Cardiac fibroblast (primary cell): ENCODE measurements at regions not wholly inside any gene's neighbourhood (a gene's known extent, or its start where the extent isn't known, plus 50 kb on each side); places are given as distances from the start of the nearest gene placed in this dataset.

Source experiments
- DNase-seq, 2 donors: peaks; one replicate each; pipeline versions ENCODE4 v3.0.0 to v3.0.0-alpha.2; 2010; ENCODE audit warnings: low read depth in 2 of 2
- H3K4me3 ChIP-seq, 2 donors: replicated peaks in 1 of 2; 1 replicate in 1 of 2; 2 replicates in 1 of 2; pipeline ENCODE4 v1.5.1; 2011; ENCODE audit warnings: low read depth in 2 of 2, low read length in 2 of 2, mild to moderate bottlenecking in 2 of 2, moderate library complexity in 1 of 2
- CTCF ChIP-seq: IDR thresholded peaks from one replicate; pipeline ENCODE4 v1.5.1; 2011; ENCODE audit warnings: low read depth, mild to moderate bottlenecking, low read length, inconsistent platforms

GRCh38 chr1:4408380-4408779, 246.0 kb upstream of the AJAP1 start:
- no peak for DNase-seq
- TF ChIP-seq CTCF: no peak
- no peak overlapping the region for H3K4me3 ChIP-seq

DNA sequence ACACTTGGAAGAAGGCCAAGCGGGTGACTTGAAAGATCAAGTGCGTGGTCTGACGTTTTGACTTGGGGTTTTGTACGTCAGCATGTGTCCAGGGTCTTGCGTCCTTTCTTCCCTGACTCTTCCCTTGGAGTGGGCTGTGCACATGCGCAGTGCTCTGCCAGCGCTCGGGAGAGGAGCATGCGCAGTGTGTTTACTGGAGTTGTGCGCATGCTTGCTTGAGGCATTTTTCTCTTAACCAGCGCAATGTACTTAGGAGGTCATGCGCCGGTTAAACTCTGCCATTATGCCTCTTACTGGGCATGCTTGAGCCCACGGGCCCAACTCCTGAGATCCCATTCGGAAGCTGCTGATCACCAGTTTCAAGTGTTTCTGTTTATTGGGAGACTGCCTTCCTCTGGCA, 242.5 kb upstream of the AJAP1 start:
- no peak overlapping the region for H3K4me3 ChIP-seq
- DNase-seq: no peak
- TF ChIP-seq CTCF: no peak

- no peak overlapping the region for H3K4me3 ChIP-seq
- no peak for DNase-seq
- TF ChIP-seq CTCF: no peak
These were observed 238.9 kb upstream of the AJAP1 start for GRCh38 chr1:4415476-4415875.

DNA sequence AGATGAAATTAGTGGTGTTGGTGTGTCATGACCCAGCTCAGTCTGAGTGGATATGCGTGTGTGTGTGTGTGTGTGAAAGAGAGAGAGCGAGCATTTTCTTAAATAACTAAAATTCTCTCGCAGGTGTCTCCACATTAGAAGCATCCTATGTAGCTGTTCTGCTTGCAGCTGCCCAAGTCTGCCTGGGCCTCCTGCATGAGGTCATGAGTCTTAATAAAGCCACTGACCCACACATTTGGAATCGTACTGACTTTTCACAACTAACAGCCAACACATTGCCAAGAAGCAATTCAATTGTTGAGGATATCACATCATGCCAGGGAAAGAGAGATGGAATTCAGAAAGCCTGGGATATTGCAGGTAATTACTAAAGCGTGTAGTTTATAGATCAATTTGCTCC, 238.2 kb upstream of the AJAP1 start:
- TF ChIP-seq CTCF: no peak
- DNase-seq: no peak

DNA sequence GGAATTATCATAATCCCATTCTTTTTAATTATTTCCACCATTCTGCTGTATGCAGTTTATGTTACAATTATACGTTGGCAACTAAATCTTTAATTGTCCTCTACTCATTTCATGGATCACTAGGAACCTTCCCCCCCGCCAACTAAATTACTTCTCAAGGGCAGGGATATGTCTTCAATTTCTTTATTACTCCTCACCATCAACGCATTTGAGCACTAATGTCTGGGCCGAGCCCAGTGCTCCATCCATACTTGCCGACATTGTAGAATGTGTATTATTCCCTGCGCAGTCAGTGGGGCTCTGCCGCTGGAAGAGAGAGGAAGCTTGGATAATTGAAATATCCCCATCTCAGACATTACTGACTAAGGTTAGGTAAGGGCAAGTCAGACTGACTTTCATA, 236.4 kb upstream of the AJAP1 start:
- no peak overlapping the region for H3K4me3 ChIP-seq
- TF ChIP-seq CTCF: no peak
- DNase-seq: no peak

More for the DNA sequence above, 238.2 kb upstream of the AJAP1 start:
- no peak overlapping the region for H3K4me3 ChIP-seq

DNA sequence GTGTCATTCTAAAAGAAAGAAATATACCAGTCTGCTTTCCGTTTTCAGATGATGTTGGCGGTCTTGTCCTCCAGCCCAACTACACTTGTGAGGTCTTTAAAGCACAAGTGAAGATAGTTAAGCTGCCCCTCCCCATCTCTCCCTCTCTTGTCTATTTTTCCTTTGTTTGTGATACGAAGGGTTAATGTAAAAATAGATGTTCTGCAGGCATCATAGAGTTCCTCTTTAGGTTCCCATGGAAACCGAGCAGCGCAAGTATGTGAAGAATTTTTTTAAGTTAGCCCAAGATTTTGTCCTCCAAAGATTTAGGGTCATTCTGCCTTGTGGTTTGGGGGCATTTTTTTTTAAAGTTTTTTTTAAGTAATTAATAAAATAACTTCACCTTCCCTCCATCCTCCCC, 232.4 kb upstream of the AJAP1 start:
- H3K4me3 ChIP-seq: no peak overlapping the region
- DNase-seq: no peak
- no peak for TF ChIP-seq CTCF

DNA sequence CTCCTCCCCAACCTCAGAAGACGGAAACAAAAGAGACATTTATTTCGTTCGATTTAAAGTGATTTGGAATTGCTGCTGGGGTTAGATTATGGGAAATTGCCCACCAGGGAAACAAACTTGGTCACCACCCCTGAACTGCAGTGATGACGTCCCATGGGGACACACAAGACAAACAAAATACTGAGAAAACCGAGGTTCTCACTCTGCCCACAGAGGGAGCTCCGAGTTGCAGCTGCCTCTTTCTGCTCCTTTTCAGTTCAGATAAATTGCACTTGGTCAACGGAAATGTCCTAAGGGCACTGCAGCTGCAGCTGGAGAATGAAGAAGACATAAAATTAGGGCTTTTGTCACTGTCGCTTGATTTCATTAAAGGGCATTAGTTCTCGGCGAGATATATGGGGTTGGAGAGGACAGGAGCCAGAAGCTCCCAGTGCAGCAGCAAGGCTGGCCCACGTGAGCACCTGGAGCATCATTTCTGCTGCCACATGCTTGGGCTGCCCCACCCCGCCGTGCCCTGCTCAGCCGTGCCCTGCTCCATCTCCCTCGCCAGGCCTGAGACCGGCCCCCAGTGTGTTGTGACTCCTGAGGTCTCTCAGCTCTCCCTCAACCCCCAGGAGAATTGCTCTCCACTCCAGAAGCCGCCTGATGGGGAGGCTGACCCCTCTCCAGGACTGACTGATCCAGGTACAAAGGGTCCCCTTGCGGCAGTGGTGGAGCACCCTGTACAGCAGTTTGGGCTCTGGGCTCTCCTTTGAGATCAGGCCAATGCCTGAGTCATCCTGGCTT, 231.7 kb upstream of the AJAP1 start:
- no peak overlapping the region for H3K4me3 ChIP-seq
- no peak for DNase-seq
- no peak for TF ChIP-seq CTCF
